ENCODE measurements at regions not wholly inside any gene's neighbourhood (a gene's known extent, or its start where the extent isn't known, plus 50 kb on each side); places are given as distances from the start of the nearest gene placed in this dataset.

DNA sequence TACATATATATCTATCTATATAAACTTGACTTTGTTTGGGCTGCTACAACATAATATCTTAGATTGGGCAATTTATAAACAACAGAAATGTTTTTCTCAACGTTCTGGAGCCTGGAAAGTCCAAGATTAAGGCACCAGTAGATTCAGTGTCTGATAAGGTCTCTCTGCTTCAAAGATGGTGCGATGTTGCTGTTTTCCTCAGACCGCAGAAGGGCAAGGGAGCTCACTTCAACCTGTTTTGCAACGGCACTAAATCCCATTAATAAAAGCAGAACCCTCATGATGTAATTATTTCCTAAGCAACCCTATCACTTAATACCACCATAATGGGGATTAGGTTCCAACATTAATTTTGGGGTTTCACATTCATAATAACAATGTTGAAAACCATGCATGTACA, 1134.8 kb downstream of the NSUN3 start:
- Histone ChIP-seq H3K36me3 (no peaks in the 10 kb centered on the region), H3K4me1 (ENCODE audit: control insufficient read depth in 1 of 2, low read depth in 2 of 2) (no peaks in the 10 kb centered on the region), H3K27ac (no peak overlapping the region), H3K27me3 (replicated peaks; ENCODE audit: insufficient read depth) (no peaks in the 10 kb centered on the region), H3K9me3 (no peaks in the 10 kb centered on the region), H3K4me3 (no peak overlapping the region)
- ATAC-seq (ENCODE audit: insufficient number of reproducible peaks, low FRiP score, low read depth) (no peak), DNase-seq (ENCODE audit: low spot score) (no peak)
- TF ChIP-seq, protein P1, sequence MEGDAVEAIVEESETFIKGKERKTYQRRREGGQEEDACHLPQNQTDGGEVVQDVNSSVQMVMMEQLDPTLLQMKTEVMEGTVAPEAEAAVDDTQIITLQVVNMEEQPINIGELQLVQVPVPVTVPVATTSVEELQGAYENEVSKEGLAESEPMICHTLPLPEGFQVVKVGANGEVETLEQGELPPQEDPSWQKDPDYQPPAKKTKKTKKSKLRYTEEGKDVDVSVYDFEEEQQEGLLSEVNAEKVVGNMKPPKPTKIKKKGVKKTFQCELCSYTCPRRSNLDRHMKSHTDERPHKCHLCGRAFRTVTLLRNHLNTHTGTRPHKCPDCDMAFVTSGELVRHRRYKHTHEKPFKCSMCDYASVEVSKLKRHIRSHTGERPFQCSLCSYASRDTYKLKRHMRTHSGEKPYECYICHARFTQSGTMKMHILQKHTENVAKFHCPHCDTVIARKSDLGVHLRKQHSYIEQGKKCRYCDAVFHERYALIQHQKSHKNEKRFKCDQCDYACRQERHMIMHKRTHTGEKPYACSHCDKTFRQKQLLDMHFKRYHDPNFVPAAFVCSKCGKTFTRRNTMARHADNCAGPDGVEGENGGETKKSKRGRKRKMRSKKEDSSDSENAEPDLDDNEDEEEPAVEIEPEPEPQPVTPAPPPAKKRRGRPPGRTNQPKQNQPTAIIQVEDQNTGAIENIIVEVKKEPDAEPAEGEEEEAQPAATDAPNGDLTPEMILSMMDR (IDR thresholded peaks at IDR 0.05) = no peak

DNA sequence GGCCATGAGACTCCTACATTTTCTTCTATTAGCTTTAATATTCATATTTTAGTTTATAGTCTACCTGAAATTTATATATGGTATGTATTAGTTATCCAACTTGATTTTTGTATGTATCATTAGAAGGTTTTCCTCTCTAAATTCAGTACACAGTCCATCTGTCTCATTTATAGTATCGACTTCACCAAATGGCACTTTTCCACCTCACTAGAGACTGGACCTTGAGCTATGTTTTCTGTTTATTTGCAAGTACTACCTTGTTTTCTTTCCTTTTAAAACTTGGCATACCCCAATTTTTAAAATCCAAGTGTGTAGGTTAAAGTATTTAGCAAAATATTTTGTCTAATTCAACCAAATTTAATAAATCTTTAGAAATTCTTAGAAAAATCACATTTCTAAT, 1137.5 kb downstream of the NSUN3 start:
- no peaks in the 10 kb centered on the region for H3K27me3 ChIP-seq (replicated peaks; ENCODE audit: insufficient read depth)
- DNase-seq (ENCODE audit: low spot score) (no peak), ATAC-seq (ENCODE audit: insufficient number of reproducible peaks, low FRiP score, low read depth) (no peak)
- H3K4me1 ChIP-seq (ENCODE audit: control insufficient read depth in 1 of 2, low read depth in 2 of 2) = no peaks in the 10 kb centered on the region
- TF ChIP-seq, protein P1 (IDR thresholded peaks at IDR 0.05) = no peak
- no peak overlapping the region for H3K27ac ChIP-seq
- H3K9me3 ChIP-seq = no peaks in the 10 kb centered on the region
- no peaks in the 10 kb centered on the region for H3K36me3 ChIP-seq
- H3K4me3 ChIP-seq = no peak overlapping the region

DNA sequence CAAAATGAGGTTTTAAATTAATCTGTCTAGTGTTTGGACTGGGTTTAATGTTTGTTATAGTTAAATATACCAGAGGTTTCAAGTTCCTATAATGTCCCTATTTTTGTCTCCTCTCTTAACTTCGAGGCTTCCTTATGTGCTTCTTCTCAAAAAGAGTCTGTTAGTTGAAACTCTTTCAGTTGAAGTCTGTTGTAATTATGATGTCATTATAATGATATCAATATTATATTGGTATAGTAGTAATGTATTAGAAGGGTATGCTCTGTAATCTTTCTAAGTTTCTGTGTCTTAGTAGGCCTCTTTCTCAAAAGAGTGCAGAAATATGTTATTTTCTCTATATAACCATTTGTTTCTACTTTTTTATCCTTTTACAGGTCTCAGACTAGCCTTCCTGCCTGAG, 1148.0 kb downstream of the NSUN3 start:
- ATAC-seq (ENCODE audit: insufficient number of reproducible peaks, low FRiP score, low read depth) = no peak
- TF ChIP-seq, protein P1 (IDR thresholded peaks at IDR 0.05) = no peak

DNA sequence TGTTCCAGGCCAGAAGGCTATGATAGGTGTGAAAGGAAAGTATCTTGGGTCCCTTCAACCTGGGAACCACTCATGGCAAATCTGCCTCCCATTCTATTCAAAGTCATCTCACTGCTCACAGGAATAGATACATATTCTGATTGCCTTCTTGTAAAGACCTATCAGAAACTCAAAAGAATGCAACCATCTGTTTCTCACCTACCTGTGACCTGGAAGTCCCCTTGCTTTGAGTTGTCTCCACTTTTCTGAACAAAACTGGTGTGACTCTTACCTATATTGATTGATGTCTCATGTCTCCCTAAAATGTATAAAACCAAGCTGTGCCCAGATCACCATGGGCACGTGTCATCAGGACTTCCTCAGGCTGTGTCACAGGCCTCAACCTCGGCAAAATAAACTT, 1149.3 kb downstream of the NSUN3 start:
- TF ChIP-seq, protein P1 (IDR thresholded peaks at IDR 0.05) = no peak
- ATAC-seq (ENCODE audit: insufficient number of reproducible peaks, low FRiP score, low read depth) (no peak), DNase-seq (ENCODE audit: low spot score) (no peak)

More for the DNA sequence above, 1148.0 kb downstream of the NSUN3 start:
- no peaks in the 10 kb centered on the region for H3K27me3 ChIP-seq (replicated peaks; ENCODE audit: insufficient read depth)
- no peak for DNase-seq (ENCODE audit: low spot score)
- no peaks in the 10 kb centered on the region for H3K36me3 ChIP-seq
- H3K4me3 ChIP-seq = no peak overlapping the region
- no peak overlapping the region for H3K27ac ChIP-seq
- no peaks in the 10 kb centered on the region for H3K4me1 ChIP-seq (ENCODE audit: control insufficient read depth in 1 of 2, low read depth in 2 of 2)
- no peaks in the 10 kb centered on the region for H3K9me3 ChIP-seq

DNA sequence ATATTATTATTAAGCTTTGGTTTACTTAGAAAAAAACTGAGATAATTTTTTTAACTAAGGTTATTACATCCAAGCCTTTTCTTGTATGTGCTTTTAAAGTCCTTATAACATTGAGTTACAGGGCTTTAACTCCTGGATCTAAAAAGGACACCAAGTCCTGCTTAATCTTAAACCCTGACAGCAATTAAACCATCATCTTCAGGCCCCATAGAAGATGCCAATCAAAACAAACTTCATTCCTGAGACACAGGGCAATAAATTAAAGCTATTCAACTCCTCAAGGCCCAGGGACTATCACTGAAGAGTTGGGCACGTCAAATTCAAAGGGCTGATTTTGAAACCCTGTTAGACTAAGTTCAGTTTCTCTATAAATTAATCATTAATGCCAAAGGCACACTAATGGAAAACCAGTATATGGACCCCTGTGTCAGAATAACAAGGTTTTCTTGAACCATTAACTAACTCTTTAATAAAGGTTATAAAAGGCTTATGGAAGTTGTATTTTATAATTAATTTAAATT, 1152.6 kb downstream of the NSUN3 start:
- Histone ChIP-seq H3K27me3 (replicated peaks; ENCODE audit: insufficient read depth) (no peaks in the 10 kb centered on the region), H3K4me3 (no peak overlapping the region), H3K36me3 (no peaks in the 10 kb centered on the region), H3K4me1 (ENCODE audit: control insufficient read depth in 1 of 2, low read depth in 2 of 2) (no peaks in the 10 kb centered on the region), H3K27ac (no peak overlapping the region), H3K9me3 (no peaks in the 10 kb centered on the region)
- TF ChIP-seq, protein P1 (IDR thresholded peaks at IDR 0.05) = no peak
- DNase-seq (ENCODE audit: low spot score) (no peak), ATAC-seq (ENCODE audit: insufficient number of reproducible peaks, low FRiP score, low read depth) (no peak)

More for the DNA sequence above, 1149.3 kb downstream of the NSUN3 start:
- Histone ChIP-seq H3K27me3 (replicated peaks; ENCODE audit: insufficient read depth) (no peaks in the 10 kb centered on the region), H3K9me3 (no peaks in the 10 kb centered on the region), H3K4me1 (ENCODE audit: control insufficient read depth in 1 of 2, low read depth in 2 of 2) (no peaks in the 10 kb centered on the region), H3K27ac (no peak overlapping the region), H3K36me3 (no peaks in the 10 kb centered on the region), H3K4me3 (no peak overlapping the region)
